HepG2 (cell line): ENCODE measurements at regions not wholly inside any gene's neighbourhood (a gene's known extent, or its start where the extent isn't known, plus 50 kb on each side); places are given as distances from the start of the nearest gene placed in this dataset.

Experiments
- ATAC-seq: fragments of 200-7000 bp; cut with Tn5 transposase; 3 replicates; pipeline ENCODE4 v1.9.1; 2020; ENCODE audit warnings: mild to moderate bottlenecking, moderate library complexity
- BruUV-seq: library from RNA; stranded (reverse); fragments of 400-500 nt; replicated peaks from 2 replicates; lab custom pipeline; 2021; lab: Mats Ljungman, UMichigan
- CTCF ChIA-PET: fragments of 300-600 bp; formaldehyde crosslinking; extraction: SDS; loops from one replicate; lab custom pipeline; 2021; ENCODE audit warnings: low total read pairs, inconsistent platforms, low intra/inter-chr PET ratio; lab: Yijun Ruan, JAX
- POLR2A ChIA-PET: fragments of 350-600 bp; sonication (Branson Sonifier 250); formaldehyde crosslinking; loops from one replicate; lab custom pipeline; 2020; ENCODE audit warnings: antibody characterized with exemption, inconsistent platforms; lab: Yijun Ruan, JAX
- DNase-seq: peaks from one replicate; pipeline ENCODE4 v3.0.0-alpha.2; 2015; ENCODE audit warnings: low spot score
- FAIRE-seq: peaks from 3 replicates; lab custom pipeline; 2011; peaks lifted over from hg19 to GRCh38; lab: Jason Lieb, UNC
- H2AFZ ChIP-seq: one replicate; pipeline ENCODE4 v1.6.1; 2011; ENCODE audit warnings: low read length, inconsistent platforms
- H3K27ac ChIP-seq: fragments of 300-600 bp; 3 replicates; pipeline ENCODE4 v1.8.0; 2011; ENCODE audit warnings: mixed run types, mild to moderate bottlenecking, mixed read lengths, low read length, inconsistent platforms; ENCODE audit not compliant: insufficient read depth; ENCODE audit errors: extremely low read length
- H3K27me3 ChIP-seq, 2 experiments: fragments of 200-600 bp in 1 of 2; 2 replicates in 1 of 2; 3 replicates in 1 of 2; pipeline versions ENCODE4 v1.6.0 to v1.8.0; 2011; ENCODE audit warnings: low read length in 2 of 2, mild to moderate bottlenecking in 2 of 2, moderate library complexity in 2 of 2, inconsistent platforms in 1 of 2; ENCODE audit not compliant: insufficient read depth in 2 of 2, control insufficient read depth in 1 of 2
- H3K36me3 ChIP-seq, 2 experiments: fragments of 200-600 bp in 1 of 2; replicated peaks in 1 of 2; 2 replicates in 1 of 2; 3 replicates in 1 of 2; pipeline versions ENCODE4 v1.5.1 to v1.8.0; 2011; ENCODE audit warnings: low read length in 2 of 2, inconsistent platforms in 1 of 2; ENCODE audit not compliant: insufficient read depth in 2 of 2, control insufficient read depth in 1 of 2
- H3K4me1 ChIP-seq: 2 replicates; pipeline ENCODE4 v1.5.1; 2012; ENCODE audit warnings: low read length, inconsistent platforms; ENCODE audit not compliant: insufficient read depth
- H3K4me2 ChIP-seq: 2 replicates; pipeline ENCODE4 v1.6.0; 2011; ENCODE audit warnings: low read depth, low read length, inconsistent platforms
- H3K4me3 ChIP-seq, 3 experiments: fragments of 200-600 bp in 1 of 3; sonication (generic), shearing (Covaris generic) in 1 of 3; replicated peaks in 1 of 3; 2 replicates each; pipeline ENCODE4 v1.5.1; 2011 to 2016; ENCODE audit warnings: low read length in 3 of 3, inconsistent platforms in 2 of 3, low read depth in 2 of 3, mild to moderate bottlenecking in 2 of 3, control low read depth in 1 of 3, mixed read lengths in 1 of 3; ENCODE audit not compliant: insufficient read depth in 1 of 3
- H3K79me2 ChIP-seq: one replicate; pipeline ENCODE4 v1.6.1; 2011; ENCODE audit warnings: low read length, inconsistent platforms; ENCODE audit not compliant: insufficient read depth
- H3K9ac ChIP-seq: 2 replicates; pipeline ENCODE4 v1.6.0; 2011; ENCODE audit warnings: mild to moderate bottlenecking, low read depth, low read length, inconsistent platforms; ENCODE audit not compliant: insufficient read depth
- H3K9me3 ChIP-seq: 2 replicates; pipeline ENCODE4 v1.5.1; 2012; ENCODE audit warnings: mild to moderate bottlenecking, low read length
- H4K20me1 ChIP-seq: 2 replicates; pipeline ENCODE4 v1.6.0; 2011; ENCODE audit warnings: inconsistent platforms, mild to moderate bottlenecking, low read length, moderate library complexity; ENCODE audit not compliant: insufficient read depth
- CEBPB ChIP-seq: IDR thresholded peaks from 2 replicates; pipeline ENCODE4 v1.6.1; 2011; ENCODE audit warnings: low read depth, low read length, improper control_type of control experiment, borderline replicate concordance
- CENPX ChIP-seq: sonication (generic); formaldehyde crosslinking; IDR thresholded peaks from 2 replicates; pipeline ENCODE4 v1.9.0; 2021; ENCODE audit warnings: mild to moderate bottlenecking, missing genetic modification reagents, moderate library complexity
- GZF1 ChIP-seq: sonication (generic); formaldehyde crosslinking; IDR thresholded peaks from 2 replicates; pipeline ENCODE4 v1.5.1; 2020; ENCODE audit warnings: mild to moderate bottlenecking, missing genetic modification reagents
- IKZF4 ChIP-seq: sonication (generic); formaldehyde crosslinking; IDR thresholded peaks from 2 replicates; pipeline ENCODE4 v1.5.1; 2020; ENCODE audit warnings: borderline replicate concordance, mild to moderate bottlenecking, low read depth, missing genetic modification reagents; ENCODE audit errors: not compliant biosample characterization
- NFATC3 ChIP-seq: sonication (generic); formaldehyde crosslinking; IDR thresholded peaks from 2 replicates; pipeline ENCODE4 v1.5.1; 2020; ENCODE audit warnings: mild to moderate bottlenecking, missing genetic modification reagents
- NFKB2 ChIP-seq: sonication (generic); formaldehyde crosslinking; IDR thresholded peaks from 2 replicates; pipeline ENCODE4 v1.4.0; 2020; ENCODE audit warnings: missing genetic modification reagents, borderline replicate concordance
- SALL2 ChIP-seq: sonication (generic); formaldehyde crosslinking; IDR thresholded peaks from 2 replicates; pipeline ENCODE4 v1.8.1; 2023; ENCODE audit warnings: mild to moderate bottlenecking, missing genetic modification reagents, inconsistent platforms
- SMAD3 ChIP-seq: sonication (generic); formaldehyde crosslinking; IDR thresholded peaks from 2 replicates; pipeline ENCODE4 v1.4.0; 2020; ENCODE audit warnings: missing genetic modification reagents
- TCF12 ChIP-seq, 2 experiments: fragments of 450-650 bp in 1 of 2; sonication (generic) in 1 of 2; formaldehyde crosslinking in 1 of 2; IDR thresholded peaks; 2 replicates each; pipeline versions ENCODE4 v1.6.1 to v1.8.0; 2017 to 2022; ENCODE audit warnings: antibody characterized with exemption in 1 of 2, mild to moderate bottlenecking in 1 of 2, missing genetic modification reagents in 1 of 2, moderate library complexity in 1 of 2
- ZFP82 ChIP-seq: sonication (generic); formaldehyde crosslinking; IDR thresholded peaks from 2 replicates; pipeline ENCODE4 v1.5.1; 2020; ENCODE audit warnings: mild to moderate bottlenecking, missing genetic modification reagents, borderline replicate concordance
- ZNF235 ChIP-seq: sonication (generic); formaldehyde crosslinking; IDR thresholded peaks from 2 replicates; pipeline ENCODE4 v1.8.1; 2023; ENCODE audit warnings: mild to moderate bottlenecking, missing genetic modification reagents, borderline replicate concordance
- ZSCAN25 ChIP-seq: sonication (generic); formaldehyde crosslinking; IDR thresholded peaks from 2 replicates; pipeline ENCODE4 v1.8.0; 2022; ENCODE audit warnings: mild to moderate bottlenecking, missing genetic modification reagents
- WGBS: methylation state at CpG from one replicate; pipeline ENCODE4 v1.1.6; 2017; ENCODE audit warnings: low lambda C conversion rate; 5-methylcytosine and 5-hydroxymethylcytosine counted together
- in situ Hi-C: cut with HindIII; loops from 2 replicates; pipeline ENCODE4 v1.10.0; 2017; ENCODE audit warnings: low pct_unique_long_range_greater_than_20kb; ENCODE audit not compliant: extremely low pct_ligation_motif_present
- intact Hi-C: fragments of 100-400 bp; cut with micrococcal nuclease; formaldehyde crosslinking; loops from one replicate; pipeline ENCODE4 v1.10.0; 2022; ENCODE audit not compliant: unreplicated experiment
- TF ChIP-seq, protein P1 (sequence below): sonication (generic); formaldehyde crosslinking; IDR thresholded peaks from 2 replicates; pipeline ENCODE4 v1.4.0; 2020; ENCODE audit warnings: missing genetic modification reagents, low read depth, mild to moderate bottlenecking, borderline replicate concordance
- TF ChIP-seq, protein P2 (sequence below): sonication (generic); formaldehyde crosslinking; IDR thresholded peaks from 2 replicates; pipeline ENCODE4 v1.8.1; 2023; ENCODE audit warnings: mild to moderate bottlenecking, missing genetic modification reagents
- TF ChIP-seq, protein P3 (sequence below): sonication (generic); formaldehyde crosslinking; IDR thresholded peaks from 2 replicates; pipeline ENCODE4 v1.4.0; 2020; ENCODE audit warnings: mild to moderate bottlenecking, missing genetic modification reagents
- TF ChIP-seq, protein P4 (sequence below): sonication (generic); formaldehyde crosslinking; IDR thresholded peaks from 2 replicates; pipeline ENCODE4 v1.5.0; 2020; ENCODE audit warnings: mild to moderate bottlenecking, missing genetic modification reagents

DNA sequence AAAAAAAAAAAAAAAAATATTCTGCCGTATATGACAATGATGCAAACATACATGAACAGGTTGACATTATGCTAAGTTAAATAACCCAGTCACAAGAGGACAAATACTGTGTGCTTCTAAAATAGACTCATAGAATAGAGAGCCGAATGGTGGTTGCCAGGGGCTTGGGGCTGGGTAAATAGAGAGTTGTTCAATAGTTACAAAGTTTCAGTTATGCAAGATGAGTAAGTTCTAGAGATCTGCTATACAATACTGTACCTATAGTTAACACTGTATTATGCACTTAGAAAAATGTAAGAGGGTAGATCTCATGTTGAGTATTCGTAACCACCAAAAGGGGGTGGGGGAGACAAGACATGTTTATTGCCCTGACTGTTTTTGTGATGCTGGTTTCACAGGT, 77.1 kb upstream of the GNAI1 start (continued):
- TF ChIP-seq SALL2, result no peak
- TF ChIP-seq IKZF4 (CRISPR knock-in tag), result no peak
- no peak for TF ChIP-seq NFKB2 (CRISPR knock-in tag)
- no peak for TF ChIP-seq SMAD3 (CRISPR knock-in tag)
- TF ChIP-seq, protein P1, sequence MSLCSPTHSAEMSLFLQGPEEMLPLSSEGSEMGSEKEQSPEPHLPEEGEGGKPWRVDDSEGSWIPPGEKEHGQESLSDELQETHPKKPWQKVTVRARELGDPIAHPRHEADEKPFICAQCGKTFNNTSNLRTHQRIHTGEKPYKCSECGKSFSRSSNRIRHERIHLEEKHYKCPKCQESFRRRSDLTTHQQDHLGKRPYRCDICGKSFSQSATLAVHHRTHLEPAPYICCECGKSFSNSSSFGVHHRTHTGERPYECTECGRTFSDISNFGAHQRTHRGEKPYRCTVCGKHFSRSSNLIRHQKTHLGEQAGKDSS, result no peak
- TF ChIP-seq, protein P2, sequence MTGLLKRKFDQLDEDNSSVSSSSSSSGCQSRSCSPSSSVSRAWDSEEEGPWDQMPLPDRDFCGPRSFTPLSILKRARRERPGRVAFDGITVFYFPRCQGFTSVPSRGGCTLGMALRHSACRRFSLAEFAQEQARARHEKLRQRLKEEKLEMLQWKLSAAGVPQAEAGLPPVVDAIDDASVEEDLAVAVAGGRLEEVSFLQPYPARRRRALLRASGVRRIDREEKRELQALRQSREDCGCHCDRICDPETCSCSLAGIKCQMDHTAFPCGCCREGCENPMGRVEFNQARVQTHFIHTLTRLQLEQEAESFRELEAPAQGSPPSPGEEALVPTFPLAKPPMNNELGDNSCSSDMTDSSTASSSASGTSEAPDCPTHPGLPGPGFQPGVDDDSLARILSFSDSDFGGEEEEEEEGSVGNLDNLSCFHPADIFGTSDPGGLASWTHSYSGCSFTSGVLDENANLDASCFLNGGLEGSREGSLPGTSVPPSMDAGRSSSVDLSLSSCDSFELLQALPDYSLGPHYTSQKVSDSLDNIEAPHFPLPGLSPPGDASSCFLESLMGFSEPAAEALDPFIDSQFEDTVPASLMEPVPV (CRISPR knock-in tag), result no peak
- no peak for TF ChIP-seq GZF1 (CRISPR knock-in tag)
- TF ChIP-seq CEBPB, result no peak

DNA sequence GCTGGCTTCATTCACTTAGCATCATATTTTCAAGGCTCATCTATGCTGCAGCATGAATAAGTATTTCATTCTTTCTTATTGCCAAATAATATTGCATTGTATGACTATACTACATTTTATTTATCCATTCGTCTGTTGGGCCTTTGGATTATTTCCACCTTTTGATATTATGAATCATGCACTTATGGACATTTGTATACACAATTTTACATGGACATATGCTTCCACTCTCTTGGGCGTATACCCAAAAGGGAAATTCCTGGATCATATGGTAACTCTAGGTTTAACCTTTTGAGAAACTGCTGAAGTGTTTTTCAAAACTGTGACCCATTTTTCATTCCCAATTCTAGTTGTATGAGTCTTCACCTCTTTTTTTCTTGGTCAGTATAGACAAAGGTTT, 80.3 kb upstream of the GNAI1 start:
- no peak for ATAC-seq
- no peak overlapping the region for H3K27ac ChIP-seq
- no peaks in the 10 kb centered on the region for H4K20me1 ChIP-seq
- TF ChIP-seq CENPX (CRISPR knock-in tag), result no peak
- TF ChIP-seq, protein P3, sequence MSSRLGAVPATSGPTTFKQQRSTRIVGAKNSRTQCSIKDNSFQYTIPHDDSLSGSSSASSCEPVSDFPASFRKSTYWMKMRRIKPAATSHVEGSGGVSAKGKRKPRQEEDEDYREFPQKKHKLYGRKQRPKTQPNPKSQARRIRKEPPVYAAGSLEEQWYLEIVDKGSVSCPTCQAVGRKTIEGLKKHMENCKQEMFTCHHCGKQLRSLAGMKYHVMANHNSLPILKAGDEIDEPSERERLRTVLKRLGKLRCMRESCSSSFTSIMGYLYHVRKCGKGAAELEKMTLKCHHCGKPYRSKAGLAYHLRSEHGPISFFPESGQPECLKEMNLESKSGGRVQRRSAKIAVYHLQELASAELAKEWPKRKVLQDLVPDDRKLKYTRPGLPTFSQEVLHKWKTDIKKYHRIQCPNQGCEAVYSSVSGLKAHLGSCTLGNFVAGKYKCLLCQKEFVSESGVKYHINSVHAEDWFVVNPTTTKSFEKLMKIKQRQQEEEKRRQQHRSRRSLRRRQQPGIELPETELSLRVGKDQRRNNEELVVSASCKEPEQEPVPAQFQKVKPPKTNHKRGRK (CRISPR knock-in tag), result no peak
- TF ChIP-seq ZFP82 (CRISPR knock-in tag), result no peak
- no peak for TF ChIP-seq NFATC3 (CRISPR knock-in tag)
- no peak for TF ChIP-seq TCF12 (IDR thresholded peaks at IDR 0.05)
- TF ChIP-seq TCF12 (CRISPR knock-in tag; IDR thresholded peaks at IDR 0.05), result no peak
- no peak for TF ChIP-seq ZNF235
- TF ChIP-seq, protein P4, sequence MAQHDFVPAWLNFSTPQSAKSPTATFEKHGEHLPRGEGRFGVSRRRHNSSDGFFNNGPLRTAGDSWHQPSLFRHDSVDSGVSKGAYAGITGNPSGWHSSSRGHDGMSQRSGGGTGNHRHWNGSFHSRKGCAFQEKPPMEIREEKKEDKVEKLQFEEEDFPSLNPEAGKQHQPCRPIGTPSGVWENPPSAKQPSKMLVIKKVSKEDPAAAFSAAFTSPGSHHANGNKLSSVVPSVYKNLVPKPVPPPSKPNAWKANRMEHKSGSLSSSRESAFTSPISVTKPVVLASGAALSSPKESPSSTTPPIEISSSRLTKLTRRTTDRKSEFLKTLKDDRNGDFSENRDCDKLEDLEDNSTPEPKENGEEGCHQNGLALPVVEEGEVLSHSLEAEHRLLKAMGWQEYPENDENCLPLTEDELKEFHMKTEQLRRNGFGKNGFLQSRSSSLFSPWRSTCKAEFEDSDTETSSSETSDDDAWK, result no peak
- no peak for TF ChIP-seq ZSCAN25 (CRISPR knock-in tag)
- no peak for FAIRE-seq
- H3K9me3 ChIP-seq, result no peaks in the 10 kb centered on the region
- no peak overlapping the region for H3K9ac ChIP-seq
- no peak overlapping the region for H3K4me3 ChIP-seq
- no peaks in the 10 kb centered on the region for H3K27me3 ChIP-seq
- ChIA-PET CTCF (no interaction called here), POLR2A (no interaction called here)
- BruUV-seq, result no TSS peak
- H2AFZ ChIP-seq, result no peak overlapping the region
- in situ Hi-C loops, result loop anchor here (10.0 kb wide), 1 partner anchor 230 kb away; no protein-coding TSS in a partner anchor
- no peaks in the 10 kb centered on the region for H3K79me2 ChIP-seq
- H3K36me3 ChIP-seq, result no peaks in the 10 kb centered on the region
- intact Hi-C loops, result no loop called here
- WGBS, result 39% methylated on average over 2 of the region's 2 CpGs
- H3K4me2 ChIP-seq, result no peak overlapping the region
- peaks cover 7% of the 10 kb centered on the region for H3K4me1 ChIP-seq
- no peak for DNase-seq
